Stimulated activated CD8-positive, alpha-beta memory T cell treated with anti-CD3 and anti-CD28 coated beads, Interleukin-4, amount 100 ng/mL, for 48 hours (primary cell): ENCODE measurements at regions not wholly inside any gene's neighbourhood (a gene's known extent, or its start where the extent isn't known, plus 50 kb on each side); places are given as distances from the start of the nearest gene placed in this dataset.
"Not testable (repeated sequence)": the region's sequence is repeated elsewhere in the genome, so short reads cannot be mapped to it uniquely, and the experiment has no call there.

Experiments used
- DNase-seq: peaks from one replicate; pipeline ENCODE4 v3.0.0-alpha.2; 2020

DNA sequence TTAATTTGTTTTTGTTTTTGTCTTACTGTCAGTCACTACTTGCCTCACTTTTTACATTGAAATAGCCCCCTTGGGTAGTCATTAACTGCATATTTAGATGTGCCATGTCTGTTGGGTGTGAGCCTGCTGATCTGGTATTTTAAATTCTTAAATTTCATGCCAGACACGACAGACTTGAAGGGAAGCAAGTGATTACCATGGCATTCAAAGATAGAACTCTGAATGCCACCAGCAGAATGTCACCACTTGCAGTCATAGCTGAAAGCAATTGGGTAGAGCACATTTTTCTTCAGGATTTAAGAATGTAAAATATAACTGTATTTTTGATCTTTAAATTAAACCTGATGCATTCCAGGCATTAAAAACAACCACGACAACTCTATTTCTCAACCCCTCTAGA lies 396.5 kb upstream of the ATP10A start:
- DNase-seq, result no peak

DNA sequence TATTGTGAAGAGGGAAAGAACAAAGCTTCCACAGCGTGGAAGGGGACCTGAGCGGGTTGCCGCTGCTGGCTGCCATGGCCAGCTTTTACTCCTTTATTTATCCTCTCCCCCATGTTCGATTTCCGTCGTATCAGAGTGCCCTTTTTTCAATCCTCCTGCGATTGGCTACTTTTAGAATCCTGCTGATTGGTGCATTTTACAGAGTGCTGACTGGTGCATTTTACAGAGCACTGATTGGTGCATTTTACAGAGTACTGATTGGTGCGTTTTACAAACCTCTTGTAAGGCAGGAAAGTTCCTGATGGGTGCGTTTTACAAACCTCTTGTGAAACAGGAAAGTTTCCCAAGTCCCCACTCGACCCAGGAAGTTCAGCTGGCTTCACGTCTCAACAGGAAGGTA lies 381.7 kb upstream of the ATP10A start:
- not testable (repeated sequence) for DNase-seq

DNA sequence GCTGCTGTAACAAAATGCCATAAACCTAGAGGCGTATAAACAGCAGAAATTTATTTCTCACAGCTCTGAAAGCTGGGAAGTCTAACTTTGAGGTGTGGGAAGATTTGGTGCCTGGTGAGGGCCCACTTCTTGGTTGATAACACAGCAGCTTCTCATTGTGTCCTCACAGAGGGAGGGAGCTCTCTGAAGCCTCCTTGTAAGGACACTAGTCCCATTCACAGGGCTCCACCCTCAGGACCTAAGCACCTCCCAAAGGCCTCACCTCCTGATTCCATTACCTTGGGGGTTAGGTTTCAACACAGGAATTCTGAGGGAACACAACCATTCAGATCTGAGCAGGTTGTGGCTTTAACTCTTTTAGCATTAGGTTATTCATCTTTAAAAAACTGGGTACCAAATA lies 380.3 kb upstream of the ATP10A start:
- no peak for DNase-seq

DNA sequence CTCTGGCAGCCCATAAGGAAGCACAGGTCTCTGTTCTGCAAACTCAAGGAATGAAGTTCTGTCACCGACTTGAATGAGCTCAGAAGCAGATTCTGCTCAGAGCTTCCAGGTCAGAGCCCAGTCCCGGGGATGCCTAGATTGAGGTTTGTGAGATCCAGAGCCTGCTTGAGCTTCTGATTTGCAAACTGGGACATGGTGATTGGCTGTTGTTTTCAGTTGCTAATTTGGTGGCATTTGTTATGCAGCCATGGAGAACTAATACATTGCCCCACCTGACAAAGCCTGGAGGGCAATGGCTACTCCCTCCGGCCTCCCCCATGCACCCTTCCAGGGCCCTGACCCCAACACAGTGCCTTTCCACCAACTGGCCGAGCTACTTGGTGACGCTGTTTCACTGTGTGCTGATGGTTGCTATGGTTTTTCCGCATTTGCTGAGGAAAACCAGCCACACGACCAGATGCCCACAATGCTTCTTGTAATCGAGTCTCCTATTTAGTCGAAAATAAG lies 379.5 kb upstream of the ATP10A start:
- DNase-seq, result no peak

DNA sequence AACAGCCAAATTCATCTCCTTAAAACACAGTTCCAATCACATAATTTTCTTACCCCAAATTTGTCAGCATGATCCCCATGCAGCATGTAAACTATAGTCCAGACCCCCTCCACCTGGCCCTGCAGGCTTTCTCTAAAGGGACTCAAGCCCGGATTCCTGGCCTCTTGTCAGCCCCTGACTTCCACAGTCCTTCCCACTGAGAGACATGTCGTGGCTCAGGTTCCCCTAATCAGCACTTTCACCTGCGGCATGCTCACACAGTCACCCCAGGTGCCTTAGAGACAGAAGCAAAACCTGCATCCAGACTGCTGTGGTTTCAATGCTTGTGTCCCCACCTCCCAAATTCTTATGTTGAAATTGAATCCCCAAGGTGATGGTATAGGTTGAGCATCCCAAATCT lies 372.7 kb upstream of the ATP10A start:
- no peak for DNase-seq

DNA sequence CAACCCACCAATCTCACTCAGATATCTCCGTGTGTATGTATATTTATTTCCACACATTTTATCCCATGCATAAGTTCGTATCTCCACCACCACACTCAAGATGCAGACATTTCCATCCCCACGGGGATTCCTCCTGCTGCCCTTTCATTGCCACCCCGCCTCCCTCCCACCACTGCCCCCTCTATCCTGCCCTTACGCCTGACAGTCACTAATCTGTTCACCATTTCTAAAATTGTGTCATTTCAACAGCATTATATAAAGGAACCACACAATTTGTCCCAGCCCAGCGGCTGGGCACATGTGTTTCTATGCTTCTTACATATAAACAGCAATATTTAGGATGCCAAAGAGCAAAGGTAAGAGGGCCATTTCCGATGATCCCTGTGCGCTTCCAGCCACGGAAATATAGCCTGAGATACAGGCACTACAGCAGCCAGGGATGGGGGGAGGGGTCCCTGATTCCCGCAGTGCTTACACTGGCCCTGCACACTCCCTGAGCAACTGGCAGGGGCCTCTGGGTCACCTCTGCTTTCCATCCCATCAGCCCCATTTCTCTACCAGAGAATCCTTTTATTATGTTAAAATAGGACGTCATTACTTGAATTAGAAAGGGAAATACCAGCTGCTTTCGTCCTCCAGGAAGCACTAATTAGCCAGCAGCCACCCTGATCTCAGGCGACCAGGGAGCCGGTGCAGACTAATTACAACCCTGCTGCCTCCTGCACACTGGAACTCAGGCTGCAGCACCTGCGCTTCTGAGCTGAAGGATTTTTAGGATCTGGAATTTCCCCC lies 372.0 kb upstream of the ATP10A start:
- DNase-seq, result no peak

DNA sequence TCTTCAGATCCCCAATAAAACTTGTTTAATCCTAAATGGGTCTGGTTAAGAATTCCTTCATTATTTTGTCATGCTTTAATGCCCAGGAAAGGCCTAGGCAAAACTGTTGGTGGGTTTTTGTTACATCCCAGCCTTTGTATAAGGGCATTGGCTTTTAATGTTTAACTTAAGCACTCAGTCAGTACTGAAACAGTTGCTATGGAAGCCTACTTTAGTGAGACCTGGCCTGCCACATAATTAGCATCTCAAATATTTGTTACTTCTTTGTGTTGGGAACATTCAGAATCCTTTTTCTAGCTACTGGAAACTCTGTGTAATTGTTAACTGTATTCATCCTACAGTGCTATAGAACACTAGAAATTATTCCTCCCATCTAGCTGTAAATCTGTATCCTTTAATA lies 369.6 kb upstream of the ATP10A start:
- no peak for DNase-seq

DNA sequence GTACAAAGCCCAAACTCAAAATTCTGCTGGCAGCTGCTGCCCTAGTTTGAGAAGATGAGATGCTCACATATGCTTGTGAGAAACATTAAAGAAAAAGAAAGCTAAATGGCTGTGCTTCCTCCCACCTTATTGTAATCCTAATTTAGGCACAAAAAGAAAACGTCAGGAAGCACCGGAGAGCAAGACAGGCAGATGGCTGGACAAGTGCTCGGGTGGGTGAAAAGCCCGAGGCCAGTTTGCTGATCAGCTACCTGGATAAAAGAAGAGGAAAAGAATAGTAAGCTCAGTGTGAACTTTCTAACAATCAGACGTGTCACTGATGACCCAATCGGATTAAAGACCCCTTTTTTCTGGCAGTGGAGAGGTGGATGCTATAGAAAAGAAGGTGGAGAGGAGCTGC lies 368.0 kb upstream of the ATP10A start:
- DNase-seq, result no peak

DNA sequence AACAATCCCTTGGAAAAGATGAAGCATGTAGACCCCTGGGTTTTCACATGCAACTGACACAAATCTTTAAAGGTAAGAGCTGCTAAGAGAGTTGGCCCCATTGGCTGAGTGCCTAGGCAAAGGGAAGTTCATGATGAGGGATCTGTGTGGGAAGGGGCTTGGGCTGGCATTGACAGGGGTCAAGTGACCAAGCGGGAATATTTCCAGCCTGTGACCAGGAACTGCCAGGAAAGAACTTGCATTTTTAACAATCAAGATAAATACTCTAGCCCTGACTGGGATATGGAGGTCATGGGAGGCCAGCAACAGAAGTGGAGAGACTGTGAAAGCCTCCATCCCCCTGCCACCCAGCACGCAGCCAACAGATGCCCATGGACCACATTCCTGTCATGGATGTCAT lies 361.1 kb upstream of the ATP10A start:
- no peak for DNase-seq

DNA sequence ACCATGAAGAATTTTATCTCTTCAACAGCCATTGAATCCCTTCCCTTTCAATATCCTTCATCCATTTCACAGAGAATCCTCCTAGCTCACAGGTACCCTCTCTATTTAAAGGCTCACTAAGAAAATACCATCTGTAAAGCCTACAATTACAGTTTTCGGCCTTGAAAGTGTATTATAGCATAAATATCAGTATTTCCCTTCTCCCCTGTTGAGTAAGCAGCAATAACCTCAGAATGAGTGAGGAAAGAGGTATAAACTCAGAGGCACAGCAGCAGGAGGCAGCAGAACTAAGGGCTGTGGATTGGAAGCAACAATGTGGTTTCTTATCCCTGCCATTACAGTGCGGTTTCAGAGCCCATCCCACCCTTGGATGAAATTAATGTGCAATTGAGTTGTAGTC lies 360.6 kb upstream of the ATP10A start:
- DNase-seq, result no peak

DNA sequence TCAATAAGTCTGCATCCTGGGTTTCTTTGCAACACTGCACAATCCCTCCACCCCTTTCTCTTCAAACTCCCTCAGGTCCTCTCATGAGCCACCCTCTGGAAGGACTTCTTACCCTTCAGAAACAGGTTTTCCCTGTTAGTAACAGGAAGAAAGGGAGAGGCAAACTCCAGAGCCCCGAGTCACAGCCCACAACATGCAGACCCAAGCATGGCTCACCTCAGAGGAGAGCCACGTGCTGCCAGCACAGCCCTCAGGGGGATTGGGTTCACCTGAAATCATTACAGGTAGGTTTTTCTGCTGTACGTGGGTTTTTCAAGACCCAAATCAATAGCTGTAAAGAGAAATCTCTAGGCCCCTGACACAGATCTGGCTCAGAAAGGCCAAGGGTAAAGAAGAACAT lies 359.7 kb upstream of the ATP10A start:
- no peak for DNase-seq

DNA sequence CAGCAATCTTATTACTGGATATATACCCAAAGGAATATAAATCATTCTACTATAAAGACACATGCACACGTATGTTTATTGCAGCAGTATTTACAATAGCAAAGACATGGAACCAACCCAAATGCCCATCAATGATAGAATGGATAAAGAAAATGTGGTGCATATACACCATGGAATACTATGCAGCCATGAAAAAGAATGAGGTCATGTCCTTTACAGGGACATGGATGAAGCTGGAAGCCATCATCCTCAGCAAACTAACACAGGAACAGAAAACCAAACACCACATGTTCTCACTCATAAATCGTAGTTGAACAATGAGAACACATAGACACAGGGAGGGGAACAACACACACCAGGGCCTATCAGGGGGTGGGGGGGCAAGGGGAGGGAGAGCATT lies 353.9 kb upstream of the ATP10A start:
- not testable (repeated sequence) for DNase-seq

DNA sequence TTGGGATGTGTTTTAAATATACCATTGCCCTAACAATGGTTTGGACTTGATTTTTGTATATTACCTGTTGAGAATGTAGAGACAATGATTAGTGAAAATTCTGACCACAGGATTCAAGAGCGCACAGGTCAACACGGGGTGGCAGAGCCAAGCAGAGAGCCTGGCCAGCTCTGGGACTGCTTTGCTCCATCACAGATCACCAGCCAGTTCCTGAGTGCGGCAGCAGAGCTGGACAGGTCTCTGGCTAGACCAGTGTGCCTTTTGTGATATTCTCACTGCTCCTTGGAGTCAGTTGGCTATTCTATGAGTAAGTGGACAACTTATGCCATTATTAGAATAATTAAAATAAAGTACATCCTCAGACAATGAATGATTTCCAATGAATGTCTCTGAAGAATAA lies 351.2 kb upstream of the ATP10A start:
- no peak for DNase-seq

DNA sequence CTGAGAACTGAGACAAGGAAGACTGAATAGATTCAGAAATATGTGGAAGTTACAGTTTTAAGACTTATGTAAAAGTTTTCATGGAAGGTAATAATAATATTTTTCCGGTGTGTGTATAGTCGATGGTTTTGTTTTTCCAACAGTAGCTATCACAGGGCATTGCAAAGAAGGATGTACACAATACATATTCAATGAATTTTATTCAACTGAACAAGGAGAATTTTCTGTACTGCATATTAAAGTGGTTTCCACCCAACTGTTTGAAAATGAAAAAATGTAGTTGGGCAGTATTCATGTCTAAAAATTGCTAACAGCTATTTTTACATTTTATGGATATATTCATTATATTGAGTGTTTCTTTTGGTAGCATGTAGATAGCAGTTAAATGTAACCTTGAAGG lies 350.3 kb upstream of the ATP10A start:
- no peak for DNase-seq

DNA sequence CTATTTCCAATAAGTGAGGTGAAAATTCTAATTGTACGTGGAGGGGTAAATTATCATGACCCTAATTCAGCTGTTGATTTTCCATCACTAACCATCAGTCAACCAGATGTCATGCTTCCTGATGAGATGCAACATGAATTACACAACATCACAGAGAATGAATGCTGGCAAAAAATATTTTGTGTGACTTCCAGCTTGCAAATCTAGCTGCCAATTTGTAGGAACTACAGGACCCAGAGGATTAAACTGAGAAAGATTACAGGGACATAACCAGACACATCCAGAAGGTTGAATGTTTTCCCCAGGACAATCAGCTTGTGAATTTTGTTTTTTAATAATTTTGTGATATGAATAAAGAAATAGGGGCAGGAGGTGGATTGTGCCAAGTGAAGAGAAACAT lies 349.0 kb upstream of the ATP10A start:
- DNase-seq, result no peak

DNA sequence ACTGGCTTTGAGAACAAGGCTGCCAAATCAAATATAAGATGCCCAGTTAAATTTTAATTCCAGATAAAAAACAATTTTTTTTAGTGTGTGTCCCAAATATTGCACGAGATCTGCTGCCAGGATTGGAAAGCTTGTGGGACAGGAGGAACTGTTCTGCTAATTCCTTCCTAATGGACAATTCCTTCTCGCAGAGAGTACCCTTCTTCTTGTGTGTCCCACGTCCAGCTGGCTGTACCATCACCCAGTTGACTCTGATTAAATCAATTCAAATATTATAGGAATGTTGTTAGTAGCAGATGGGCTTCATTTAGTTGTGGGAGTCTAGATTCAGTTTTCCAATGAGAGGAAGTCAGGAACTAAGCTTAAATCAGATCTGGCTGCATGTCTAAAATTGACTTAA lies 347.9 kb upstream of the ATP10A start:
- DNase-seq, result no peak

DNA sequence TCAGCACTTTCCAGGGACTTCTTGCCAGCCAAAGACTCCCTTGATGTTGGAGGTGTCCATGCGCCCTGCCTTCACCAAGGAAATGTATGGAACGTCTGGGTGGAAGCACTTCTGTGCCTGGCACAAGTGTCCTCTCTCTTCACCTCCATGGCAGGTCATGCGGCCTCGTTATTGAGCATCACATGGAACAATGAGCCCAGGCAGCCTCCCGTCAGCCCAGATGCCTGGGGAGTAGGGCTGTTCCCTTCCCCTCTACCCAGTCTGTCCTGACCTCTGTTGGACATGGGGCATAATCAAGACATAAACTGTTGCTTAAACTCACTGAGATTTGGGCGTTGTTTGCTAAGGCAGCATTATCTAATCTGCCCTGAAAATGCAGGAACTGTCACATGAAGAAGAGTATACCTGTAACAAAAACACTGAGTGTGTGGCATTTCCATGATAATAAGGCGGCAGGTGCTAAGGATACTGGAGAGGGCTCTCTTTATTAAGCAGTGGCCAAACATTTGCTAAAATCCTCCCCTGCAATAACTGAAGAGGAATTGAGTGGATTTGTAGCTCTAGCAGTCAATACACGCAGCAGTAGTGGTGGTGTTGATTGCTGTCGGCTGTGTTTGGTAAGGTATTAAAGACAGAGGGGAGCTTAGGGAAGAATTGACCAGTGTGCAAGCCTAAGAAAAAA lies 338.2 kb upstream of the ATP10A start:
- DNase-seq, result no peak

DNA sequence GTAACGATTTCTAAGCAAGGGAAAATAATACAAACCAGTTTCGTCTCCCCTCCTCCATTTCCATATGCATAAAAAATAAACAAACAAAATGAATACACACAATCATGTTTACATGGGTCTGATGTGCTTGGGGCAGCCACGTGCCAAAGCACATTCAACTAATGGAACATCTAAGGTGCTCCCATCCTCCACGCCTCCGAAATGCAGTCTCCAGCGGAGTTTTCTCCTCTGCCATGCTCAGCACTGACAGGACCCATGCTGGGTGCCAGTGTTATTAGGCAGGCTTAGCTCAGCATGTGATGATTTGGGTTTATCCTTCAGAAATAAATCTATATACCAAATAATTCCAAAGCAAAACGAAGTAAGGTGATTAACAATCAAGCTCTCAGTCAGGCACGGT lies 337.3 kb upstream of the ATP10A start:
- no peak for DNase-seq

DNA sequence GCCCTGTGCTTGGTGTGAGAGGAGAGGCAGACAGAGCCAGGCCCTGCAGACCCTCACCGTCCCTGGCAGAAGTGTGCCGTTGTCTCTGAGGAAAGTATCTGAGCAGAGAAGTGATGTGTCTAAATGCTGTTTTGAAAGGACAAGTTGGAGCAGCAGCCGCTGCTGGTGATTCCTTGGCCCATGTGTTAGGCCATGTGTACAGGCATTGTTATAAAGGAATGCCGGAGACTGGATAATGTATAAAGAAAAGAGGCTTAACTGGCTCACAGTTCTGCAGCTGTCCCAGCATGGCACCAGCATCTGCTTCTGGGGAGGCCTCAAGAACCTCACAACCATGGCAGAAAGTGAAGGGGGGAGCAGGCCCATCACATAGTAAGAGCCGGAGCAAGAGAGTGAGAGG lies 334.6 kb upstream of the ATP10A start:
- DNase-seq, result no peak

DNA sequence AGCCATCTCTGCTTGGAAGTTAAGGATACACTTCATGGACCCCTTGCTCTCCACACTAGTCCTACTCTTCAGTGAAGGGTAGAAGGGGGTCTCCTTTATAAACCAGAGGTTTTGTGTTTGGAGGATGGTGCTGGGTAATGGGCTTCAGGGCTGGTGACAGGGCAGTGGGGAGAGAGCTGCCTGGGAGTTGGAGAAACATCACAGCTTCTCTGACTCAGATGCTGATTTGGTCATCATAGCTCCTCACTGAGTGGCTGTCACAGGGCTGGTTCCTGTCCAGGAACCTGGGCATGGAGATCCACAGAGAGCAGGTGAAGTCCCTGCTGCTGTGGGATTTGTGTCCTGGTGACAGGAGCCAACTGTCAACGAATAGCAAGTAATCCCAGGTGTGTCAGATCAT lies 333.9 kb upstream of the ATP10A start:
- no peak for DNase-seq

DNA sequence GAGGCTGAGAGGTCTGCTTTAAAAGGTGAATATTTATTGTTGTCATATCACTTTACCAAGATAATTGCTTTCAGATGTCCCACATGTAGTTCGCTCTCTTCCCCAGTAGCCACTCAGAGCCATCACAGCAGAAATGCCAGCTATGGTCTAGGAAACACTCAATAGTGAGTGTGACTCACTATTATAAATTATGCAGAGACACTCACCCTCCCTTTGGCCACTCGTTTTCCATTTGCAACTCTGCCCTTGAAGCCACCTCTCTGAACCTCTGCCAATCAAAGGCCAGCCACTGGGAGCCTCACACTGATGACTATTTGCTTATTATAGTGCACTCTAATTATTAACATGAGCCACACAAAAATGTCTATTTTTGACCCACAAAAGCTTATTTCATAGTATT lies 328.1 kb upstream of the ATP10A start:
- no peak for DNase-seq

DNA sequence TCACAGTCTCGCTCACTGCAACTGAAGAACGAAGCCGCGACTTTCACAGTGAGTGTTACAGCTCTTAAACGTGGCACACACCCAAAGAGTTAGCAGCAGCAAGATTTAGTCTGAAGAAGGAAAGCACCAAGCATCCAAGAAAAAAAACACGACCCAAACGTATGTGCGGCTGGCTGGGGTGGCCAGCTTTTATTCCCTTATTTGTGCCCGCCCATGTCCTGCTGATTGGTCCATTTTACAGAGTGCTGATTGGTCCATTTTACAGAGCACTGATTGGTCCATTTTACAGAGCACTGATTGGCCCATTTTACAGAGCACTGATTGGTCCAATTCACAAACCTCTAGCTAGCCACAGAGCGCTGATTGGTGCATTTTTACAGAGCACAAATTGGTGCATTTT lies 323.0 kb upstream of the ATP10A start:
- DNase-seq, result not testable (repeated sequence)

DNA sequence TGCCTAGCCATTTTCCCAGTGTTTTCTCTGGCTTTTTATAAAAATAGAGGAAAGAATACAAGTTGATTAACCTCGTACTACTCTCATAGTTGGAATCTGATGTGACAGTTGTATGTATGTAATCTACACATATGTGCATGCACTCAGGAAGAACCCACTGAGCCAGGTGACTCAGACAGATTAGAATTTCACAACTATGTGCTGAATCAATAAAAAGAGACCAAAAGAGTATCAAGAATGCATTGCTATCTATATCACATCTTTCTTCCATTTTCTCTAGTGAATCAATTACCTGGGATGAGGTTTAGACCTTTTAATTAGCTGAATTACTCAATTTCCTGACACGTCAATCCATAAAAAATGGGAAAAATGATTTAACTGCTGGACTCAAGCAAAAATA lies 319.3 kb upstream of the ATP10A start:
- DNase-seq, result no peak

DNA sequence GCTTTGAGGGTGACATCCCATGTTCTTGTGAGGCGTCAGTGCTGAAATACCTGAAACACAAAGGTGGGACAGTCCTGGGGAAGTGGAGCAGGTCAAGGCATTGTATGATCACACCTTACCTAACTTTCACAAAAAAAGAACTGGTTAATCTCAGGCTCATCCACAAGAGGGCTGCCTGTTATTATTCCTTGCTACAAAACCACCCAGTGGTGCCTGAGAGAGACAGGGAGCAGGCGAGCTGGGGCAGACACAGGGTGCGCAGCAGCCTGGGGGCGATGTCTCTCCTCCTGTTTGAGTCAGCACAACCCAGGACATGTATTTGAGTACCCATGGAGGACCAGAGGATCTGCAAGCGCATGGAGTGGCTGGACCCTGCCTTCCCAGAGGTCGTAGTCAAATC lies 316.8 kb upstream of the ATP10A start:
- no peak for DNase-seq
